AG09319 (cell line): ENCODE measurements at regions not wholly inside any gene's neighbourhood (a gene's known extent, or its start where the extent isn't known, plus 50 kb on each side); places are given as distances from the start of the nearest gene placed in this dataset.

Experiments used
- DNase-seq: peaks from one replicate; pipeline ENCODE4 v3.0.0-alpha.2; 2010; ENCODE audit warnings: low read depth; ENCODE audit errors: extremely low read depth
- CTCF ChIP-seq: IDR thresholded peaks from 2 replicates; pipeline ENCODE4 v1.5.1; 2011; ENCODE audit warnings: low read depth, mild to moderate bottlenecking, inconsistent platforms, low read length, moderate library complexity

- DNase-seq, result no peak
Observed at GRCh38 chr10:31582365-31583052, 263.5 kb downstream of the ZEB1 start.

GRCh38 chr10:31581741-31582323 lies 262.8 kb downstream of the ZEB1 start:
- DNase-seq, result no peak
- TF ChIP-seq CTCF, result no peak

More at GRCh38 chr10:31582365-31583052, 263.5 kb downstream of the ZEB1 start:
- no peak for TF ChIP-seq CTCF

- no peak for TF ChIP-seq CTCF
- no peak for DNase-seq
Observed at GRCh38 chr10:31580646-31581045, 261.6 kb downstream of the ZEB1 start.
